Central memory CD8-positive, alpha-beta T cell (primary cell): ENCODE measurements at regions not wholly inside any gene's neighbourhood (a gene's known extent, or its start where the extent isn't known, plus 50 kb on each side); places are given as distances from the start of the nearest gene placed in this dataset.

ENCODE experiments used
- ATAC-seq: fragments of 150-1000 bp; cut with Tn5 transposase; replicated peaks from 2 replicates; pipeline ENCODE4 v1.10.0; 2022; ENCODE audit warnings: mild to moderate bottlenecking, moderate FRiP score, moderate number of reproducible peaks; ENCODE audit not compliant: poor library complexity, severe bottlenecking; ENCODE audit errors: extremely low read depth
- DNase-seq, 2 donors: peaks; one replicate each; pipeline ENCODE4 v3.0.0; 2021; ENCODE audit warnings: low spot score in 2 of 2
- H3K27ac Mint-ChIP-seq: one replicate; pipeline ENCODE4 v1.8.0; 2022; ENCODE audit warnings: low read depth, mild to moderate bottlenecking, moderate library complexity, mixed read lengths
- H3K27me3 Mint-ChIP-seq: one replicate; pipeline ENCODE4 v1.8.0; 2022; ENCODE audit warnings: mixed read lengths
- H3K36me3 Mint-ChIP-seq: one replicate; pipeline ENCODE4 v1.8.0; 2022; ENCODE audit warnings: mild to moderate bottlenecking, moderate library complexity, mixed read lengths; ENCODE audit not compliant: insufficient read depth
- H3K4me1 Mint-ChIP-seq: one replicate; pipeline ENCODE4 v1.8.0; 2022; ENCODE audit warnings: mixed read lengths
- H3K4me3 Mint-ChIP-seq: one replicate; pipeline ENCODE4 v1.8.0; 2022; ENCODE audit warnings: mild to moderate bottlenecking, moderate library complexity, mixed read lengths
- H3K9me3 Mint-ChIP-seq: one replicate; pipeline ENCODE4 v1.8.0; 2022; ENCODE audit warnings: mixed read lengths

GRCh38 chr11:109775686-109776085 lies 317.5 kb upstream of the ZC3H12C start:
- ATAC-seq: no peak
- no peak overlapping the region for H3K27ac Mint-ChIP-seq
- H3K4me1 Mint-ChIP-seq: no peaks in the 10 kb centered on the region

GRCh38 chr11:109783014-109783413 lies 310.2 kb upstream of the ZC3H12C start:
- no peaks in the 10 kb centered on the region for H3K4me1 Mint-ChIP-seq
- ATAC-seq (no peak), DNase-seq (no peak)
- no peak overlapping the region for H3K27ac Mint-ChIP-seq
- H3K9me3 Mint-ChIP-seq: no peaks in the 10 kb centered on the region
- H3K36me3 Mint-ChIP-seq: no peaks in the 10 kb centered on the region
- H3K27me3 Mint-ChIP-seq: no peaks in the 10 kb centered on the region
- no peak overlapping the region for H3K4me3 Mint-ChIP-seq

More at GRCh38 chr11:109775686-109776085, 317.5 kb upstream of the ZC3H12C start:
- H3K36me3 Mint-ChIP-seq: peaks cover 2% of the 10 kb centered on the region
- no peaks in the 10 kb centered on the region for H3K9me3 Mint-ChIP-seq
- H3K27me3 Mint-ChIP-seq: no peaks in the 10 kb centered on the region
- H3K4me3 Mint-ChIP-seq: no peak overlapping the region
- DNase-seq: no peak

- no peaks in the 10 kb centered on the region for H3K36me3 Mint-ChIP-seq
- ATAC-seq (no peak), DNase-seq (no peak)
- H3K9me3 Mint-ChIP-seq: no peaks in the 10 kb centered on the region
- H3K4me3 Mint-ChIP-seq: no peak overlapping the region
- no peaks in the 10 kb centered on the region for H3K4me1 Mint-ChIP-seq
- H3K27me3 Mint-ChIP-seq: no peaks in the 10 kb centered on the region
- H3K27ac Mint-ChIP-seq: no peak overlapping the region
These were observed 309.4 kb upstream of the ZC3H12C start for GRCh38 chr11:109783840-109784239.

GRCh38 chr11:109784536-109784935 lies 308.7 kb upstream of the ZC3H12C start:
- H3K36me3 Mint-ChIP-seq: no peaks in the 10 kb centered on the region
- ATAC-seq (no peak), DNase-seq (no peak)
- H3K27me3 Mint-ChIP-seq: no peaks in the 10 kb centered on the region
- no peak overlapping the region for H3K27ac Mint-ChIP-seq
- no peak overlapping the region for H3K4me3 Mint-ChIP-seq
- H3K4me1 Mint-ChIP-seq: no peaks in the 10 kb centered on the region
- H3K9me3 Mint-ChIP-seq: no peaks in the 10 kb centered on the region

GRCh38 chr11:109785198-109785597 lies 308.0 kb upstream of the ZC3H12C start:
- no peak overlapping the region for H3K4me3 Mint-ChIP-seq
- ATAC-seq (no peak), DNase-seq (no peak)
- no peak overlapping the region for H3K27ac Mint-ChIP-seq
- H3K36me3 Mint-ChIP-seq: no peaks in the 10 kb centered on the region
- no peaks in the 10 kb centered on the region for H3K27me3 Mint-ChIP-seq
- H3K4me1 Mint-ChIP-seq: no peaks in the 10 kb centered on the region
- no peaks in the 10 kb centered on the region for H3K9me3 Mint-ChIP-seq

GRCh38 chr11:109785714-109786113 lies 307.5 kb upstream of the ZC3H12C start:
- no peaks in the 10 kb centered on the region for H3K4me1 Mint-ChIP-seq
- DNase-seq: no peak
- no peaks in the 10 kb centered on the region for H3K36me3 Mint-ChIP-seq
- no peaks in the 10 kb centered on the region for H3K27me3 Mint-ChIP-seq
- no peaks in the 10 kb centered on the region for H3K9me3 Mint-ChIP-seq
- H3K27ac Mint-ChIP-seq: no peak overlapping the region
- no peak for ATAC-seq
- no peak overlapping the region for H3K4me3 Mint-ChIP-seq

- H3K27ac Mint-ChIP-seq: no peak overlapping the region
- no peak for DNase-seq
- no peaks in the 10 kb centered on the region for H3K9me3 Mint-ChIP-seq
These were observed 304.2 kb upstream of the ZC3H12C start for GRCh38 chr11:109788948-109789490.

GRCh38 chr11:109789901-109790300 lies 303.3 kb upstream of the ZC3H12C start:
- no peak overlapping the region for H3K27ac Mint-ChIP-seq
- no peaks in the 10 kb centered on the region for H3K9me3 Mint-ChIP-seq
- H3K4me1 Mint-ChIP-seq: no peaks in the 10 kb centered on the region
- H3K27me3 Mint-ChIP-seq: no peaks in the 10 kb centered on the region
- ATAC-seq: no peak
- H3K4me3 Mint-ChIP-seq: no peak overlapping the region
- no peak for DNase-seq
- H3K36me3 Mint-ChIP-seq: no peaks in the 10 kb centered on the region

More at GRCh38 chr11:109788948-109789490, 304.2 kb upstream of the ZC3H12C start:
- Mint-ChIP-seq H3K36me3 (no peaks in the 10 kb centered on the region), H3K4me3 (no peak overlapping the region), H3K4me1 (no peaks in the 10 kb centered on the region), H3K27me3 (no peaks in the 10 kb centered on the region)
- no peak for ATAC-seq

GRCh38 chr11:109791337-109791736 lies 301.9 kb upstream of the ZC3H12C start:
- peaks cover 3% of the 10 kb centered on the region for H3K9me3 Mint-ChIP-seq
- DNase-seq: no peak
- no peaks in the 10 kb centered on the region for H3K27me3 Mint-ChIP-seq

GRCh38 chr11:109794501-109794900 lies 298.7 kb upstream of the ZC3H12C start:
- Mint-ChIP-seq H3K4me3 (no peak overlapping the region), H3K27ac (no peak overlapping the region), H3K9me3 (peaks cover 4% of the 10 kb centered on the region), H3K36me3 (no peaks in the 10 kb centered on the region), H3K4me1 (no peaks in the 10 kb centered on the region), H3K27me3 (no peaks in the 10 kb centered on the region)
- no peak for DNase-seq
- ATAC-seq: no peak

More at GRCh38 chr11:109791337-109791736, 301.9 kb upstream of the ZC3H12C start:
- Mint-ChIP-seq H3K4me3 (no peak overlapping the region), H3K27ac (no peak overlapping the region), H3K36me3 (no peaks in the 10 kb centered on the region), H3K4me1 (no peaks in the 10 kb centered on the region)
- ATAC-seq: no peak

- no peaks in the 10 kb centered on the region for H3K4me1 Mint-ChIP-seq
- peaks cover 4% of the 10 kb centered on the region for H3K9me3 Mint-ChIP-seq
- ATAC-seq: no peak
- no peaks in the 10 kb centered on the region for H3K36me3 Mint-ChIP-seq
- DNase-seq: no peak
- H3K27ac Mint-ChIP-seq: no peak overlapping the region
- H3K27me3 Mint-ChIP-seq: no peaks in the 10 kb centered on the region
- H3K4me3 Mint-ChIP-seq: no peak overlapping the region
These were observed 298.0 kb upstream of the ZC3H12C start for GRCh38 chr11:109795234-109795633.

GRCh38 chr11:109796253-109796652 lies 296.9 kb upstream of the ZC3H12C start:
- Mint-ChIP-seq H3K4me1 (no peaks in the 10 kb centered on the region), H3K4me3 (no peak overlapping the region), H3K27me3 (no peaks in the 10 kb centered on the region), H3K9me3 (peaks cover 4% of the 10 kb centered on the region), H3K27ac (no peak overlapping the region), H3K36me3 (no peaks in the 10 kb centered on the region)
- ATAC-seq (no peak), DNase-seq (no peak)

GRCh38 chr11:109798521-109798920 lies 294.7 kb upstream of the ZC3H12C start:
- Mint-ChIP-seq H3K4me3 (no peak overlapping the region), H3K27me3 (no peaks in the 10 kb centered on the region), H3K4me1 (no peaks in the 10 kb centered on the region), H3K27ac (no peak overlapping the region), H3K36me3 (no peaks in the 10 kb centered on the region), H3K9me3 (peaks cover 4% of the 10 kb centered on the region)
- no peak for ATAC-seq
- no peak for DNase-seq

GRCh38 chr11:109799604-109800003 lies 293.6 kb upstream of the ZC3H12C start:
- H3K27ac Mint-ChIP-seq: no peak overlapping the region
- DNase-seq (no peak), ATAC-seq (no peak)
- peaks cover 4% of the 10 kb centered on the region for H3K9me3 Mint-ChIP-seq
- no peaks in the 10 kb centered on the region for H3K36me3 Mint-ChIP-seq
- H3K27me3 Mint-ChIP-seq: no peaks in the 10 kb centered on the region
- no peak overlapping the region for H3K4me3 Mint-ChIP-seq
- H3K4me1 Mint-ChIP-seq: no peaks in the 10 kb centered on the region
